Right forelimb (tissue), 1 donor: ENCODE measurements at regions not wholly inside any gene's neighbourhood (a gene's known extent, or its start where the extent isn't known, plus 50 kb on each side); places are given as distances from the start of the nearest gene placed in this dataset.
"Not testable (repeated sequence)": the region's sequence is repeated elsewhere in the genome, so short reads cannot be mapped to it uniquely, and the experiment has no call there.

Experiments used
- DNase-seq: peaks from one replicate; pipeline ENCODE4 v3.0.0-alpha.2; 2018

GRCh38 chr9:25449503-25449902, 228.7 kb downstream of the TUSC1 start:
- no peak for DNase-seq

DNA sequence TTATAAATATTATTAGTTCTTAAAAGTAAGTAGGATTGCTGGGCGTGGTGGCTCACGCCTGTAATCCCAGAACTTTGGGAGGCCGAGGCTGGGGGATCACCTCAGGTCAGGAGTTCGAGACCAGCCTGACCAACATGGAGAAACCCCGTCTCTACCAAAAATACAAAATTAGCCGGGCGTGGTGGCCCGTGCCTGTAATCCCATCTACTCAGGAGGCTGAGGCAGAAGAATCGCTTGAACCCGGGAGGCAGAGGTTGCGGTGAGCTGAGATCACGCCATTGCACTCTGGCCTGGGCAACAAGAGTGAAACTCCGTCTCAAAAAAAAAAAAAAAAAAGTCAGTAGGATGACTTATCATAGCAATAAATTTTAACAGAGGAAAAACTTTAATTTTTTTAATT, 232.5 kb downstream of the TUSC1 start:
- not testable (repeated sequence) for DNase-seq

DNA sequence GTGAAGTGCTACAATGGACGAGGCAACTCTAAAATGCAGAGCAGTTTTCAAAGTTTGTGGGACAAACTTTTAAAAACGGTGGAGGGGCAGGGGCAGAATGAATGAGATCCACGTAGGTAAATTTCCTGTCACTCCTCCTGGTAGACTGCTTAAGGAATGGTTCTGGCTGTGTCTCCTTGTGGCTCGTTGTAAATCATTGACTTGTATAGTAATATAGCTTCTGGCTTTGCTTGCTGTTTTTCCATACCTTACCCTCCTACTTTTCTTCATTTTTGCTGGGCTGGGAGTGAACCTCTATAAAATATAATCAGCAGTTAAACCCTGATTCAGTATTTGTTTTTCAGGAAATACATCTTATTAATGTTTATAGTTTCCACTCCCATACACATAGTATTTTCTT, 235.7 kb downstream of the TUSC1 start:
- no peak for DNase-seq

GRCh38 chr9:25427898-25428297, 250.3 kb downstream of the TUSC1 start:
- no peak for DNase-seq

DNA sequence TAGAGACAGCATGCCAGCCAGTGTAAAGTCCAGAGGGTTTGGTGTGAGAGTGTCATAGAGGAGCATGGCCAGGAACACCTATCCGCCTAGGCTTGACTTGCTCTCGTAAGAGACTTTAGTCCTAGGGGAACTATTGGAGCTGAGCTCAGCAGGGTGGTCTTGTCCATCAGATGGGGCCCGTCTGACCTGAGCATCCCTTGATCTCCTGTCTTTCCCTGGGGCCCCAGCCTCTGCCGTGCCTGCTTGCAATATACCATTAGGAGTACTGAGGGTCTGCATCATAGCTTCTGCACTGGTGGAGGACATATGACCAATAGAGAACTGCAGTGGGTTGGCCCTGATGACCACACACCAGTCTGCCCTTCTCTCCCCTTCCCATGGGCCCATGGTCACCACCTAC, 251.0 kb downstream of the TUSC1 start:
- no peak for DNase-seq

DNA sequence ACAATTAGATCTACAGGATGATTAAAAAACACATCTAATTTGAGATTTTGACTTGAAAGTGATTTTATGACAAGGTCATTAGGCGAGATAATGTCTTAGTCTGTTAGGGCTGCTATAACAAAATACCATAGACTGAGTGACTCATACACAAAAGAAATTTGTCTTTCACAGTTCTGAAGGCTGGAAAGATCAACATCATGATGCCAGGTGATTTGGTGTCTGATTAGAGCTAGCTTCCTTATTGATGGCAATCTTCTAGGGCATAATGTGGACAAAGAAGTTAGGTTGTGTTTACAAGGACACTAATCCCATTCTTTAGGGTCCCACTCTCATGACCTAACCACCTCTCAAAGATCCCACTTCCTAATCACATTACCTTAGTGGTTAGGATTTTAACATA, 256.7 kb downstream of the TUSC1 start:
- no peak for DNase-seq

- DNase-seq: no peak
Measured at GRCh38 chr9:25418974-25419373, 259.3 kb downstream of the TUSC1 start.

DNA sequence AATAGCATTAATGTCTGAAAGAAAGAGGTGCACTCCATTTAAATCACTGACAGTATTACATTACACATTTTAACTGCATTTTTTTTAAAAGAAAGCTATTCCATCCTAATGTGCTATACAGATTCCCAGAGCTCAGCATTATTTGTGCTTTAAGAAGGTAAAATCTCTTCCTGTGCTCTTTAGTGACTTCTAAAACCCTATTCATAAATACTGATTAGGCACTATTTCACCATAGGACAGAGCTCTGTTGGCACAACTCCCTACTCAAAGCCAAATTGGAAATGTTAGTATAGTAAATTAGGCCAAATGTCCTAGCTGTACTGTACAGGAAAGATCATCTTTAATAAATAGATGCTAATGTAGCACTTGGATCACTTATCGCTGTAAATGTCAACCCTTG, 262.5 kb downstream of the TUSC1 start:
- no peak for DNase-seq

DNA sequence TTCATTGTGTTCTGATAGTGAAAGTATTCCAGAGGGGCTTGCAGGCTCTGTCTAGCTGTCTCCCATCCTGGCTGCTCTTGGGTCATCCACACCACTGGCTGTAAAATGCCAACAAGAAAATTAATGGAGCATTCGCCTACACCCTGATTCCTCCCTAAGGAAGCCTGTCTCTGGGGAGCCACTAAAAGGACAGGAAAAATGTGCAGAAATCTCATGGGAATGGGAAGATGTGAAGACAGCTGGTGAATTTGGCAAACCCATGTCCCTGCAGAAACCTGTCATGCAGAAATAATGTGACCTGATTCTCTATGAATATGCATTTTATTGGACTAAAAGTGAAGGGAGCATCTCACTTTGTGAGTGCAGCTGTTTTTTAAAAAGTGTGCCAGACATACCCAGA, 265.6 kb downstream of the TUSC1 start:
- DNase-seq: no peak

GRCh38 chr9:25397746-25398145, 280.5 kb downstream of the TUSC1 start:
- no peak for DNase-seq

- DNase-seq: no peak
Measured at GRCh38 chr9:25396828-25397227, 281.4 kb downstream of the TUSC1 start.

GRCh38 chr9:25381141-25381540, 297.1 kb downstream of the TUSC1 start:
- DNase-seq: no peak

GRCh38 chr9:25377039-25377438, 301.2 kb downstream of the TUSC1 start:
- DNase-seq: no peak

- no peak for DNase-seq
Measured at GRCh38 chr9:25374281-25374680, 304.0 kb downstream of the TUSC1 start.

GRCh38 chr9:25366906-25367305, 311.3 kb downstream of the TUSC1 start:
- DNase-seq: no peak

GRCh38 chr9:25353783-25354182, 324.5 kb downstream of the TUSC1 start:
- no peak for DNase-seq

- DNase-seq: no peak
Measured at GRCh38 chr9:25350011-25350410, 328.2 kb downstream of the TUSC1 start.

DNA sequence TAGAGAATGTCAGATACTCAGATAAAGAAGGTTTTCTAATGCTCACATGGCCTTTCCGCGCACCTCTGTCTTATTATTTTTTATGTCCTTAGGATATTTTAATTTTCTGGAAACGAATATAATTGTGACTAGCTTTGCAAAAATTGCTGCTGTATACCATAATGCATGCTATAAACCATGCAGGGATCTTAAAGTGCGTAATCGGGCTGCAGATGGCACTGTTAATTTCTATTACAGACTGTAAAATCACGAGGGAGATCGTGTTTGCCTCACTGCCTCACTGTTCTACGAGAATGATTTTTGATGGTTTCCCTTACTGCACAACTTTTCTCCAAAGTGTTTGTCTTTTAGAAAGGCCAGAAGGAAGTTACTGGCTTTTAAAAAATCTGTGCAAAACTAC, 356.1 kb downstream of the TUSC1 start:
- DNase-seq: no peak

- no peak for DNase-seq
Measured at GRCh38 chr9:25310961-25311360, 367.3 kb downstream of the TUSC1 start.

GRCh38 chr9:25308549-25308948, 369.7 kb downstream of the TUSC1 start:
- no peak for DNase-seq

DNA sequence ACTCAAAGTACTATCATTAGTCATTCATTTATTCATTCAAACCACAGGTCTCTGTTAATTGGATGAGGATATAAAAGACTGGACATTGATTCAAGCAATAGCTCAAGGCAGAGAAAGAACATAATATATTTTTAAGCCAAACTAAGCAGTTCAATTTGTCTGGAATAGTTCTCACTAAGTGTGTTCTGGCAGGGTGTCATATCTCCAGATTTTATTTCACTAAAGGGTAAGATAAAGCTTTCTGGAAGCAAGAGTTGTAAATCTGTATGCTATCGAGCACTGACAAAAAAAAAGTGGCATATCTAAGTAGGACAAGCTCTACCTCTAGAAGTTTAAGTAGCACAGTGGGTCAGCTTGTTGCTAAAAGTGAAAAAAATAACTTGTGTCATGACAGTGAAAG, 375.6 kb downstream of the TUSC1 start:
- DNase-seq: no peak

GRCh38 chr9:25288195-25288594, 390.0 kb downstream of the TUSC1 start:
- not testable (repeated sequence) for DNase-seq

GRCh38 chr9:25284365-25284764, 393.9 kb downstream of the TUSC1 start:
- no peak for DNase-seq

DNA sequence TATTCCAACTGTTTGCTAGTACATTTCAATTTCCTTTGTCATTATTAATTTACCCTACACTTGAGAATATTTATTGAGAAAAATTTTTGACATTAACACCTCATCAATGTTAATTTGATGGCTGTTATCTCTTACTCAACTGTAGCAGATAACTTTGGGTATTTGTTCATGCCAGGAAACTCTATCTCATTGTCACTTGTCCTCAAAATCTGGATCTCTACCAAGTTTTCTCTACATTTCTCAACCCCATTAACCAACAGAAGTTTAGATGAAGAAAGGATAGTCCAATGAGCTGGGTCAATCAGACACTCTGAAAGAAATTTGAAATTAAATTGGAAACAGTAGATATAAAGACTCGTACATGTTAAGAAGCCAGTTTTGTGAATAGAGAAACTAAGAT, 395.3 kb downstream of the TUSC1 start:
- DNase-seq: no peak

GRCh38 chr9:25261445-25261844, 416.8 kb downstream of the TUSC1 start:
- no peak for DNase-seq

DNA sequence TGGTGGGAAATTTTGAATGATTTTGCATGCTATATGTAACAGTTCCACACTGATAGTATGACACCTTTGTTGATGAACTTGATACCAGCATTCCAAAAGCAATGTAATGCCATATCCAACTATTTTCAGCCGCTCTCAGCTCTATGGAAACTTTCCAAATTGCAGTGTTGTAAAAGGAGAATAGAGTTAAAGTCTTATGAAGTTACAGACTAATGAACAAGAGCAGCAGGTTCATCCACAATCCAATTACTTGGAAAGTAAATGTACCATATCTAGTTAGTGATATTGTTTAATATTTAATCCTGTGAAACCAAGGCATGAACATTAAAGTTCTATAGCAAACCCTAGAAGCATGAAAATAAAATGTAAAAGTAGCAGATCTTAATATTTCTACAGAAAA, 418.2 kb downstream of the TUSC1 start:
- DNase-seq: no peak
